T-helper 22 cell (primary cell): ENCODE measurements at regions not wholly inside any gene's neighbourhood (a gene's known extent, or its start where the extent isn't known, plus 50 kb on each side); places are given as distances from the start of the nearest gene placed in this dataset.
"Not testable (repeated sequence)": the region's sequence is repeated elsewhere in the genome, so short reads cannot be mapped to it uniquely, and the experiment has no call there.

Experiments used
- DNase-seq: peaks from one replicate; pipeline ENCODE4 v3.0.0-alpha.2; 2020; ENCODE audit warnings: low read depth

DNA sequence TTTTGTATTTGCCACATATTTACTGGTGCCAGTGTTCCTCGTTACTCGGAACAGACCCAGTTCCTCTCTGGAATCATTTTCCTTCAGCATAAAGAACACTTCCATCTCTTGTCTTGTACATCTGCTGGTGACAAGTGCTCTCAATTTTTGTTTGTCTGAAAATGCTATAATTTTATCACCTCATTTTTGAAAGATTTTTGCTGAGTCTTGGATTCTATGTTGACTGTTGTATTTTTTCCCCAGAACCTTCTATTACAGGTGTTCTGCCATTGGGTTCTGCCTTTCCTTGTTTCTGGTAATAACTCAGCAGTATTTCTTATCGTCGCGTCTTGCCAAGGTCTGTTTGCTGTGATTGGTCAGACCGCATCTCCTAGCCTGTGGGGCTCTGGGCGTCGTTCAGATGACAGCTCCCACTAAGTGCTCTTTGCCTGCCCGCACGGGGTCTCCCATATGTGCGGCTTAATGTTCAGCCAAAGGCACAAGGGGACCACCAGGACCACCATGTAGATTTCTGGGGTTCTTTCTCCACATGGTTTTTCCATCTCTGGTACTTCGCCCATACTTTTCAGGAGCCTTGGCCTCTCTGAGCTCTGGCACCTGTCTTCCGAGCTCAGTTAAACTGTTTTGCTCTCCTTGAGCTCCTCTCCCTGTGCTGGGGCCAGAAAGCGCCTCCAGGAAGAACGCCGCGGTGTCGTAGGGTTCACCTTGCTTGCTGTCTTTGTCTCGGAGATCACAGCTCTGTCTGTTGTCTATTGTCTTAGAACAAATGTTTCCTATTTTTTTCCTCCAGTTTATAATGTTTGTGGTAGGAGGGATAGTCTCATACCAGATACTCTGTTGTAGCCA, 80.0 kb downstream of the METRNL start:
- no peak for DNase-seq

DNA sequence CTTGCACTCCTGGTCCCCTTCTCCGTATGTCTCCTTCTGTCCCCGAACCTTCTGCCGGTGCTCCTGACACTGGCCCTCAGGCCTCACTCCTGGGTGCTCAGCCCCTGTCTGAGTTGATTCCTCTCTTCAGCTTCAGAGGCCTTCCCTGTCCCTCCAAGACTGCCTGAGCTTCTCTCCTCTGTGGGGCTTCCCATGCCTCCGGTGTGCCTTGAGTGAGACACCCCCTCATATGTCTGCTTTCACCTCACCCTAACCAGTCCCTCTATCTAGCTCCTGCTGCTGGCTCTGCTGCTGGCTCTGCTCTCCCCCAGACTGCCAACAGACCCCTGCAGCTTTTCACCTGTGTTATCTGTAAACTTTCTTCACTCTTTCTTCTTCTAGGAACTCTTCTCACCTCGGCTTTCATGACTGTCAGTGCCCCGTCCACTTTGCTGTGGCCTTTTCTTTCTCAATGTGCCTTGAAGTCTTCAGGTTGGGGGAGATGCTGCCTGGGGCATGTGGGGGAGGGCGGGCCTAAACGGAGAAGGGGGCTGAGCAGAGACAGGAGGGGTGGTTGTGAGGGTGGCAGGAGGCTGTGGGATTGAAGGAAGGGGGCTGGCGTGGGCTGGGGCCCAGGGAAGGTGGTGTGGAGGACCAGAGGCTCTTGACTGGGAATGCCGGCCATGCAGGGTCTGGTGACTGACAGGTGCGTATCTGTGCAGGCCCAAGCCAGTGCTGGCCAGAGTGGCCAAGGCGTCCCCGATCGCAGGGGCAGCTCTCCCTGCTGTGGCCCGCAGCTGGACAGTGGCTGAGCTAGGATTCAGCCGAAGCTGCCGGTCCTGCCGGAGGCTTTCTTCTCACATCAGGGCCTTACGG, 81.3 kb downstream of the METRNL start:
- no peak for DNase-seq

DNA sequence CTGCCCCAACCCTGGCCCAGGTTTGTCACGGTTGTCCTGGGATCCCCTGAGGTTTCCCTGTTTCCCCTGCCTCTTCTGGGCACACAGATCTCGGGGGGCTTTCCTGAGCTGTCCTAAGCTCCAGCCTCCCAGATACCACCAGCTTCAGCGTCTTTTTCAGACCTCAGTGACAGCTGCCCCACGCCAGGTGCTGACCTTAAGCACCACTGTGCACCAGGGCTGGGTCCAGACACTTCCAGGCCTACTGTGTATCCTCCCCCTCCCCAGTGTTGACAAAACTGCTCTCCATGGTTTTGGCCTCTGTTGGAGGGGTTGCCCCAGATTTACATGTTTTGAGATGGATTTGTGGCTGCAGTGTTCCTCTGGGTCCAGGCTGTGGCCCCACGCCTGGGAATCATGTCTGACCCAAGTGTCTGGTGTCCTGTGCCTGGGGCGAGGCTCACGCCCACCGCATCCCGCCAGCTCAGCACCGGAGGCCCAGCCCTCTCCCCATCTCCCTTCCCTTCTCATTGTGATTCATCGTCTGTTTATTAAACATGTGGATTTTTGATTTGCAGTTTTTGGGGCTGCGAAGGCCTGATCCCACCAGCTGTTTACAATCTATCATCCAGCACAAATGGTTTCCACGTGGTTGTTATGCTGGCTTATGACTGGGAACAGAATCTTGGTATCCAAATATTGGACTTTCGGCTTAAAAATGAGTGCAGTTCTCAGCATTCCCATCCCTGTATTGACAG, 82.1 kb downstream of the METRNL start:
- DNase-seq = no peak

DNA sequence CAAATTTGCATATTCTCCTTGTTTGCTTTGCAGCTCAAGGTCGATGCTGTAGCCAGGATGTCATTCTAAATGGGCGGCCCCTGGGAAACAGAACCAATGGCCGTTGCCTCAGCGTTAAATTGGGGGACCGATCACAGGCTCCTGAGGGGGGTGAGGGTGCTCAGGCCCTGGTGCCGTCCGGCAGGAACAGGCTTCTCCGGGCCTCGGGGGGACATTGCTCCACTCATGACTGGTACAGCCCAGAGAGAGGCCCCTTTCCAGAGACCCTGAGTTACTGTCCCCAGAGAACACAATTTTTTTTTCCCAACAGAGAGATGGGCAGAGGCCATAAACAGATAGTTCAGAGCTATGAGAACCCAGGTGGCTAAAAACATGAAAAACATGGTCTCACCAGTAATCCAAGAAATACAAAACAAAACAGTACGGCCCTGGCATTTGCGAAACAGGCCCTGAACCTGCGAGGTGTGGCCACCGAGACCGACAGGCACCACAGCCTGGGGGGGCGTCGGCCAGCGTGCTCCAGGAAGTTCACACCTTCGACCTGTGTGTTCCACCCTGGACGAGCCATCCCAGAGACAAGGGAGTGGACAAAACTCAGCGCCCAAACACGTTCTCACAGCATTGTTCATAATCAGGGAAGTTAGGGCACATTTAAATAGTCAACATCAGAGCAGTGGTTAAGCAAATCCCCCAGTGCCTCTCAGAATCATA, 82.8 kb downstream of the METRNL start:
- DNase-seq = no peak

DNA sequence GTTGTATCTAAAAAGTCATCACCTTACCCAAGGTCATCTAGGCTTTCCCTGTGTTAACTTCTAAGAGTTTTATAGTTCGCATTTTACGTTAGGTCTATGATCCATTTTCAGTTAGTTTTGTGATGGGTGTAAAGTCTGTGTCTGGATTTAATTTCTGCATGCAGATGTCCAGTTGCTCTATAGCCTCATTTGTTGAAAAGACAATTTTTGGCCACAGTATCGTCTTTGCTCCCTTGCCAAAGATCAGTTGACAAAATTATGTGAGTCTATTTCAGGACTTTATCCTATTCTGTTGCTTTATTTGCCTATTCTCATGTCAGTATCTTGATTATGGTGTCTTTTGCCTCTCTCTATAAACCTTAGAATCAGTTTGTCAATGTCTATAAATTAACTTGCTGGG, 85.1 kb downstream of the METRNL start:
- DNase-seq = no peak

DNA sequence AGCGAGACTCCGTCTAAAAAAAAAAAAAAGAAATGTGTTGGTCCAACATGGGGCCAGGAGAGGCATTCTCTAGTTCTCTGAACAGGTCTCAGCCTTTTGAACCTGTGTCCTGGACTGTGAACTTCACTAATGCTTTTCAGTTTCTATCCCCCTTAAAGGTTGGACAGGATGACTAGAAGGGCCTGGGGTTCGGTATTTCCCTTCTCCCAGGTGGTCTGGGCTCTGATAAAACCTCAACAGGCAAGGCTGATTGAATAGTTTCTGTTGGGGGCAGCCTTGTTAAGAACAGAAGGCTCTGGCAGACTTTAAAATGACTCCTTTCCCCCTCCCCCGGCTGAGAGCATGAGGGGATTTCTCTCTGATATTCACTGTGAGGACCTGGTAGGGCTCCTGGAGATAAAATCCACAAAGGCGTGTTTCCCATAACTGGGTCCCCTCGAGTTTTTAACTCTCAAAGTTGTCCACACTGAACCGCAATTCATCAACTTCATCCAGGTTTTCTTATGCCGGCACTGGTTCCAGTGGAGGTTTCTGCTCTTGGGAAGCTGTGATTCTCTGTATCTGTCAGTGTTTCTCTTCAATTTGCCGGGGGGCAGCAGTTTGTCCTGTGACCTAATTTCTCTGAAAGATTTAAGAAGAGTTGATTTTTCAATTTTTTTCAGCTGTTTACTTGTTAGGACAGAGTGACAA, 91.3 kb downstream of the METRNL start:
- no peak for DNase-seq

DNA sequence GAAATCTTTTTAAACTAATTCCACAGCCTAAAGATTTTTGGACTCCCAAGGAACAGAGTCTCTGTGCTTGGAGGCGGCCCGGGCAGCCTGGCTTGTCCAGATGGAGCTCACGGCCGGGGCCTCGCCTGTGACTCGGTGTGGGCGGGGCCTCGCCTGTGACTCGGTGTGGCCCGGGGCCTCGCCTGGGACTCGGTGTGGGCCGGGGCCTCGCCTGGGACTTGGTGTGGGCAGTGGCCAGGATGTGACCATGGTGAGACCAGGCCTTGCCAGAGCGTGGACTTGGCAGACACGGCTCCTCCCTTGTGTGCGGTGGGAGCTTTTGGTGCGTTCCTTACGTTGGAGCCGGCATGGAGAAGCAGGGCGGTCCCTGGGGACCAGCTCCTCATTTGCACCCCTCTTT, 92.3 kb downstream of the METRNL start:
- no peak for DNase-seq

DNA sequence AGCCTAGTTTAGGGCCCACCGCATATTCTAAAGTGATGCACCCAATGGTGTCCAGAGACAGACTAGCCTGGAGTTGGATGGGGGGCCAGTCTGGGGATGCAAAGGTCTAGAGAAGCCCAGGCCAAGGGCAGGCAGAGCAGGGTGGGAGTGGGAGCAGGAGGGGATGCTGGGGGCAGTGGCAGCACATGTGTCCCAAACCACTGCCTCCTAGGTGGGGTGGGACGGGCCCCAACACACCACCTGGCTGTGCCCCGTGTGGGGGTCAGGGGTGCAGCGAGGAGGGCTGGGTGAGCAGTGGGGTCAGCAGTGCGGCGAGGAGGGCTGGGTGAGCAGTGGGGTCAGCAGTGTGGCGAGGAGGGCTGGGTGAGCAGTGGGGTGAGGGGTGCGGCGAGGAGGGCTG, 92.7 kb downstream of the METRNL start:
- not testable (repeated sequence) for DNase-seq

DNA sequence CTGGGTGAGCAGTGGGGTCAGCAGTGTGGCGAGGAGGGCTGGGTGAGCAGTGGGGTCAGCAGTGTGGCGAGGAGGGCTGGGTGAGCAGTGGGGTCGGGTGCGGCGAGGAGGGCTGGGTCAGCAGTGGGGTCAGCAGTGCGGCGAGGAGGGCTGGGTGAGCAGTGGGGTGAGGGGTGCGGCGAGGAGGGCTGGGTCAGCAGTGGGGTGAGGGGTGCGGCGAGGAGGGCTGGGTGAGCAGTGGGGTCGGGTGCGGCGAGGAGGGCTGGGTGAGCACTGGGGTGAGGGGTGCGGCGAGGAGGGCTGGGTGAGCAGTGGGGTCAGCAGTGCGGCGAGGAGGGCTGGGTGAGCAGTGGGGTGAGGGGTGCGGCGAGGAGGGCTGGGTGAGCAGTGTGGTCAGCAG, 93.2 kb downstream of the METRNL start:
- DNase-seq = not testable (repeated sequence)

DNA sequence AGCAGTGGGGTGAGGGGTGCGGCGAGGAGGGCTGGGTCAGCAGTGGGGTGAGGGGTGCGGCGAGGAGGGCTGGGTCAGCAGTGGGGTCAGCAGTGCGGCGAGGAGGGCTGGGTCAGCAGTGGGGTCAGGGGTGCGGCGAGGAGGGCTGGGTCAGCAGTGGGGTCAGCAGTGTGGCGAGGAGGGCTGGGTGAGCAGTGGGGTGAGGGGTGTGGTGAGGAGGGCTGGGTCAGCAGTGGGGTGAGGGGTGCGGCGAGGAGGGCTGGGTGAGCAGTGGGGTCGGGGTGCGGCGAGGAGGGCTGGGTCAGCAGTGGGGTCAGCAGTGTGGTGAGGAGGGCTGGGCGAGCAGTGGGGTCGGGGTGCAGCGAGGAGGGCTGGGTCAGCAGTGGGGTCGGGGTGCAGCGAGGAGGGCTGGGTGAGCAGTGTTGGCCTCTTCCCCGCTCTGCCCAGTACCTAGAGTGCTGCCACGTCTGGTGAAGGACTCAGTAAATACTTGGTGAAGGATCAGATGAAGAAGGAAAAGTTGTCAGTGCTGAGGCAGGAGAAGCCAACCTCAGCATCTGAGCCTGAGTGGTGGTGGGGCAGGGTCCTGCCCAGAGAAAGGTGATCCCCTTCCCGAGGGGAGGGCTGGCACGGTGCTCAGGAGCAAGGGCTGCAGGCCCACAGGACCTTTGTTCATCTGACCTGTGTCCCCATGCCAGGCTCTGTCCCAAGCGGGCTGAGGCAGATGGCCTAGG, 93.9 kb downstream of the METRNL start:
- not testable (repeated sequence) for DNase-seq

DNA sequence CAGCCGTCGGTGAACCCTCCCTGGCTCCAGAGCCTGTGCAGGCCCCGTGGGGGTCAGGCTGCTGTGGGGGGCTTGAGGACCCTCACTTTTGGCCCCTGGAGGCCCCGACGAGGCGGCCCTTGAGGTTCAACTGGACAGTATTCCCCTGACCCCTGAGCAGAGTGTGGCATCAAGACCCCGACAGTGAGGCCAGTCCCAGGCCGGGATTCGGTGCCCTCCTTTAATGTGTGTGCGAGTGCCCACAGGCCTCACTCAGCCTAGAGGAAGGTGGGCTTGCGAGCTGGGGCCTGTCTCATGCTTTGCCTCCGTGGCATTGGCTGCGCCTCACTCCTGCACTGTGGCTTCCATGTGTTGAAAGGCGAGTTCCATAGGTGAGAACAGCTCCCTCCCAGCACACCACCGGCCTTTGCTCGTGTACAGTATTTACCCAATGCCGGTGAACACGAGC, 94.5 kb downstream of the METRNL start:
- DNase-seq = no peak

DNA sequence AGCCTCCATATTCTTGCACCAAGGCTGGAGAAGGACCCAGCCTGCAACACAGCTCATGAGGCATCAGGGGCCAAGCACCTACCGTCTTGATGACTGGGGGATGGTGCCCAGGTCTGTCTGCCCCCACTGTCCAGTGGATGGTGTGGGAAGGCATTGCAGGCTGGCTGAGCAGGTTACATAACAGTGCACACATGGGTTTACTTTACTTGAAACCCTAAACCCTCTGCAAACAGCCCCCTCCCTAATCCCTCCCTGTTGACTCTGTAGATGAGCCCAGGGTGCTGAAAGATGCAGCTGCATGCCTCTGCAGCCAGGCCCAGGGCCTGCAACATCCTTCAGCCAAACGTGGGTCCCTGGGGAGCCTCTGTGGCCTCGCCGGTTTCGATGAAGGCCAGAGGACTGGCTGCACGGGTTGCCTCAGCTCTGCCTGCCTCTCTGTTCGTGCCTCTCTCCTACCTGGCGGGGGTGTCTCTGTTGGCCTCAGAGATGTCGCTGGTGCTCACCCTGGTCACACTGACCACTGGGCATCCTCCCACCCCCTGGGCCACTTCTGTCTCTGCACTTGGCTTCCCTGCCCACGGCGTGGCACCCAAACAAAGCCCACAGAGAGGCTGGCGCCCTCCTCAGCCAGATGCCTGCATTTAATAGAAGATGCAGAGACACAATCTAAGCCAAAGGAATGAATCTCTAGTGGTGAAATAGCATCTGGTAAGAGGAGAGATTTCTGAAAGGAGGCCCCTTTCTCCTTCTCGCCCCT, 95.1 kb downstream of the METRNL start:
- no peak for DNase-seq

DNA sequence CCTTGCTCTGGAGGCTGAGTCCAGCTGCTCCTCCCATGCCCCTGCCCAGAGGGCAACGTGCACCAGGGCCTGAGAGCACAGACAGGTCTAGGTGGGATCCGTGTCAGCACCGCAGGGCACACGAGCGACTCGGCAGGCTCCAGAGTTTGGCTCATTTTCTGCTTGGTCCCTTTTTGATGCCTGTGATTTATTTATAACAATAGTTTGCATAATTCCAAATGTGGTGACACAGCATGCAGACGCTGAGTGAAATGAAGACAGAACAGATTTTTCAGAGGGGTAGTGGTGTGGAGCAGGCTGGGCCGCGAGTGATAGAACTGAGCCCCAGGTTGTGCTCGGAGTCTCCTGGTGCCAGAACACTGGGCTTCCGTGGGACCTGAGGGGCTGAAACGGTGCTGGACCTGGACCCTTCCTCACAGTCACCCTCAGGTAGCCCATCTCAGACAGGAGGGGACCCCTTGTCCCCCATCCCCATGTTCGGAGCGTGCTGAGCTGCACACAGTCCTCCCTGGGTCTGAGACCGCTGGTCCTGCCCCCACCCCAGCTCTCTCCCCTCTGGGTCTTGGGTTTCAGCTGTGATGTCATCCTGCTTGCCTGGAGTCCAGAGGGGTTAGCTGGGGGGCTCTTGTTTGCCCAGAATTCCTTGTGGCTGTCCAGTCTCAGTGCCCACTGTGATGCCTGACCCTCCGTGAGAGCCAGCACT, 95.9 kb downstream of the METRNL start:
- DNase-seq = no peak

DNA sequence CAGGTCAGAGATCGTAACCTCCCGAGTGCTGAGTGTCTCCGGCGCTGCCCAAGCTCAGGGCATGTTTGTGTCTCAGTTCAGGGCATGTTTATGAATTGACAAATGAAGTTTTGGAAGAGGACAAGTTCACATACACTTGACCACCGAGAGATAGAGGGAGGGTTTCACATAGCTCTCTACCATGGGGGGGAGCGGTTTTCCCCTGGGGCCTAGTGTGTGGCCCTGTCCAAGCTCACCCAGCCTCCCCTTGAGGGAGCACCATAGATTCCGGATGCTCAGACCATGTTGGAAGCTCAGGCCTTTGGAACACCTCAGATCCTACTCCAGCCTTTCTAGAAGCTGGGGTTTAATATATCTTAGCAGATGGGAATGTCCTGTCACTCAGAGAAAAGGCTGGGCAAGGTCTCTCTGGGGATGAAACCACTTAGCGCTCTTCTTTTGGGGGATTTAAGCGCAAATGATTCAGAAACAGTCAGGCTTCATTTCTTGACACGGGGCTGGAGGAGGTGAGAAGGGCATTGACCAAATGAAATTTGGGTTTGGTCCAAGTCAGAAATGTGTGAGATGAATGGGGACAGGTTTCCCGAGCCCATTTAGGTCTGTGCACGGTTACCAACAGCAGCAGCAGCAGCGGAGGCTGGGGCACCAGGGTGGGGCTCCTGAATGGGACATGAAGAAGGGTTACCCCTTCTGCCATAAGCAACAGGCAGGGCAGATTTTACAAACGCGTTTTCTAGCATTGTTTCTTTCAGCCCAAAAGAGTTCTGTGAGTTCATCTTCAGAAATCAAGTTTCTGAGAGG, 96.6 kb downstream of the METRNL start:
- no peak for DNase-seq

DNA sequence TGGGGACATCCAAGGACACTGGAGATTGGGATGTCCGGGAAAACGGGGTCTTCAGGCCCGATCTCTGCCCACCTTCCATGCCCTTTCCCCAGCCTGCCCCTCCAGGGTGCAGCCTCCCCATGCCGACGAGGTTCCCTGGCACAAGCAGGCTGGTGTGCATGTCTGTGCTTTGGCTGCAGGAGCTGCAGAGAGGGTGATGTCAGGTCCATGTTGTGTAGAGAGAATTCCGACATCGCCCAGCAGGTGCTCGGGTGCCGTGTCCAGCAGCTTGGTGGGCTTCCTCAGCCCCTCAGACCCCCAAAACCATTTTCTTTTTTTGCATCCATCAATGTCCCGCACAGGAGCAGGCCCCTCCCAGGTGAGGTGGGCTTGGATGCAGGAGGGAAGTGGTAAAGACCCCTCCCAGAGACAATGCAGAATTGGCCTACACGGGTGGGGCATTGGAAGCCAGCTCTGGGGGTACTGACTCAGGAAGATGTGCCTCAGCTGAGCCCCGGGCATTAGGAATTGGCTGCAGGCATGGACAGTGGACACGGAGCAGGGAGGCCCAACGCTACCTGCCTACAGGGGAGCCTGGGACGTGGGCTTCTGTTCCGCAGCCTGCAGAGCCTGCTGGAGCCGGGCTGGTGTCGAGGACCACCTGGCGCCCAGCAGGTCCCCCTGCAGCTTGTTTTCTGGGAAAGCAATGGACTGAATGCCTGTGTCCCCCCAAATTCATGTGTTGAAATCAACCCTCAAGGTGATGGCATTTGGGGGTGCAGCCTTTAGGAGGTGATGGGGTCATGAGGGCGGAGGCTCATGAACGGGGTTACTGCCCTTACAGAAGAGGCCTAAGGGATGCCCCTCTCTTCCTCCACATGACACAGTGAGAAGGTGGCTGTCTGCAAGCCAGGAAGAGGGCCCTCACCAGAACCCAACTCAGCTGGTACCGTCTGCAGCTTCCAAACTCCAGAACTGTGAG, 97.5 kb downstream of the METRNL start:
- no peak for DNase-seq

DNA sequence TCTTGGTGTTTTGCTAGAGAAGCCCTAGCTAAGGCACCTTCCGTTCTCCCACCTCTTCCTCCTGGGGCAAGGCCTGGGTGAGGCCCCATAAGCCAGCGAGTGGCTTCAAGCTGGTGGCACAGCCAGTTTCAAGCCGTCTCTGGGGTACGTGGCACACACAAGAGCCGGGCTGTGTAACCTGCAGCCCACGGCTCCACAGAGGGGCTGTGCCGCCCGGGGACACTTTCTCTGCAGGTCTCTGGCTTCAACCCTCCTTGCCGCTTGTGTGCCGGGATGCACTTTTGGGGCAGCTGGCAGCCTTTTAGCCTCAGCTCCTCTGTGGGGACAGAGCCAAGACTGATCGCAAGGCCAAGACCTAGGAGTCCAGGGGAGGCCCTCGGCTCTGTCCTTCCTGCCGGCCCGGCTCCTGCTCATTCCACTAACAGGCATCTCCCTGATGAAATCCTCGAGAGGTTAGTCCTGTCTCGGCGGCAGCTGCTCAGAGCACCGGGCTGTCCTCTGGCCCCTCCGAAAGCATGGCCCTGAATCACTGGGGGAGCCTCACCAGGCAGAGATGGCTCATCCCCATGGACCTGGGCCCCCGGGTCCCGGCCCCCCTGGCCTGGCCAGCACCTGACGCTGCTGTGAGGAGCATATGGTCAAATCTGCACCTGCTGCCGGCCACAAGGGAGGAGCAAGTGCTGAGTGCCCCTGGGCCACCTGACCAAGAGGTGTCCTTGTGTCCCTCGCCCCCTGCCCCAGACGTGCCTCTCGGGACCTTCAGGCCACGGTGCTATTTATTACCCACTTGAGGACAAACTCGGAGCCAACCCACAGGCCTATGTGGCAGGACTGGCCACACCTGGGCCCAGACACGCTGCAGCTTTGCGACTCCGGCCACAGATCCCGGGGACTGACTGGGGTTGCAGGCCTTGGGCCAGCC, 98.5 kb downstream of the METRNL start:
- DNase-seq = no peak
